HG02798 (cell line): ENCODE measurements at regions not wholly inside any gene's neighbourhood (a gene's known extent, or its start where the extent isn't known, plus 50 kb on each side); places are given as distances from the start of the nearest gene placed in this dataset.

Experiments
- ATAC-seq: cut with Tn5 transposase; IDR thresholded peaks from one replicate; pipeline ENCODE4 v1.9.1; 2021; ENCODE audit warnings: mild to moderate bottlenecking; ENCODE audit not compliant: unreplicated experiment, poor library complexity

DNA sequence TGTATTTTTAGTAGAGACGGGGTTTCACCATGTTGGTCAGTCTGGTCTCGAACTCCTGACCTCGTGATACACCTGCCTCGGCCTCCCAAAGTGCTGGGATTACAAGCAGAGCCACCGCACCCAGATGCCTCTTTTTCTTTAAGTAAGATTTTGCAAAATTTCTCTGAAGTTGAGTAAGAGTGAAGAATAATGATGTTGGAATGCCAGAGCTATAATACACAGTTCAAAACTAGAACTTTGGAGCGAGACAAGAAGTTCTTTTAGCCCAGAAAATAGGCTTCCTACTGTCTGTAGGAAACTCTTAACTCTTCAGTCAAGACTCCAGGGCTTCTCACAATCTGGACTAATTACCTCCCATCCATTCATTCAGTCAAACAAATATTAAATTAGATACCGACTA is 51.4 kb downstream of the MARCHF4 start:
- ATAC-seq, result no peak

DNA sequence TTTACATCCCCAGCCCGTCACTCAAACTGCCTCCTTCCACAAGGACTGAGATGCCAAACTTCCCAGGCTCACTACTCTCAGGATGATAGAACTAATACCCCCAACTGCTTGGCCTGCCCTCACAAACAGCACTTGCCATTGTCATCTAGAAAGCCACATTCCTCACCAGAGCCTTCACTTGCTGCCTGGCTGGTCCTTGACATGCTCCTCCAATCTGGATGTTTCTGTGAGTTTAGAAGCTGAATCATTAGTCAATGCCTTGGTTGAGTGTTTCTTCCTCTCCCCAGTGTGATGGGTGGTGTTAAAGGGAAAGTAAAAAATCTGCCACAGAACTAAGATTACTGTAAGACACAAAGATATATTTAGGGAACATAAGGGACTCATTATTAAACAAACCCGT is 52.5 kb downstream of the MARCHF4 start:
- no peak for ATAC-seq

DNA sequence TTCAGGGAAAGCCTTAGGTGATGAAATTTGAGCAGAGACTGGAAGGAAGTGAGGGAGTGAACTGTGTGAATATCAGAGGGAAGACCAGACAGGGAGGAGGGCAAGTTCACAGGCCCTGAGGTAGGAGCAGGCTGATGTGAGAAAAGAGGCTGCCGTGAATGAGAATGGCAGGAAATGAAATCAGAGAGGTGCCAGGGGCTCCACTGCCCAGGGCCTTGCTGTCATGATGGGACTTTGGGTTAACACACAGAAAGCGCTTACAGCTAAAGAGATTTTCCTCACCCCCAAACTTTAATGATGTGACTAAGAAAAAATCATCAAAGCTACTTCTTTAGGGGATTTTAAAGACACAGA is 53.8 kb downstream of the MARCHF4 start:
- ATAC-seq, result no peak

- ATAC-seq, result no peak
These were observed 54.3 kb downstream of the MARCHF4 start for GRCh38 chr2:216317831-216318520.

DNA sequence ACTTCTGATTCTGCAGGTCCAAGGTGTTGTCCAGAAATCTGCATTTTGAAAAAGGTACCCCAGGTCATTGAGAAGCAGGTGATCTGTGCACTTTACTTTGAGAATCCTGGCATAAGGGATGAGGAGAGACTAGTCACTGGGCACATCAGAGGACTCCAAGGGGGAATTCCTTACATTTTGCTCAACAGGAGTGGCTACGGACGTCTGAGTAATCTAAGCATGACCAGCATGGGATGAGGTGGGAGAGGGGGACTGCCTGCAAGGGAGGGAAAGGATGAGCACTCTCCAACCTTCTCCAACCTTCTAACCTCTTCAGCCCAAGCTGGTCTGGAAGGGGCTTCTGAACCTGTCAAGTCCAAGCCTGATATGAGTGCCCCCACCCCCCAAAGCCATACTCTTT is 55.5 kb downstream of the MARCHF4 start:
- no peak for ATAC-seq

DNA sequence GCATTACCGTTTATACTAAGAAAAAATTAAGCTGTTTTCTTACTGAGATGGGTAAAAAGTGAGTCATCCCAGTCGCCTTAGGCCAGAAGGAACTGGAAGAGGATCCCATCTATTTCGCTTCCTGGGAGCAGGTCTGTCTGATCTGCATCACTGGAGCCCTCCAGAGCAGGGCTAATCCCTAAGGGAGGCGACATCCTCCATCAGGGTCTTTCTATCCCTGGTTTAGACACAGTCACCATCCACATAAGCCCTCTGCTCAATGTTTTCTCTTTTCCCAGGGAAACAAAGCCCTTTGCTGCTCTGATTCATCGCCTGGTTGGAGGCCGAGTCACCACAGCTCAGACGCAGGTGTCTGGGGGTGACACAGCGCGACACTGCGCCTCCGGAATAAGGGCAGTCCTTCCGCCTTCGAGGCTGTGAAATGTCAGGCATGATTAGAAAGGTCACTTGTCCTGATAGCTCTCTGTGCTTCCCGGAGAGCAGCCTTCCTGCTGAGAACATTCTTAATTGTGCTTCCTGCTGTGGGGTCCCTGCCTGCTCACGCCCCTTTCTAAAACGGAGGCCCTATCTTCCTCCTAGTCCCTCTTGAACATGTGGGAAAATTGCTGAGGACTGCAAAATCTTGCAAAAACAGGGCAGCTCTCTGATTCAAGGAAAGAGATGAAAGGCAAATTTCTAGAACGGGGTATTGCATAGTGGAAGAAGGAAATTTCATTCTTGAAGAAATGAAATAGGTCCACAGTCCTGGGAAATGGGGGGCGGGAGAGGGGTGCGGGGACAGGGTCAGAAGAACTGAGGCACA is 56.3 kb downstream of the MARCHF4 start:
- no peak for ATAC-seq

- ATAC-seq, result no peak
These were observed 59.8 kb downstream of the MARCHF4 start for GRCh38 chr2:216312441-216312840.

- ATAC-seq, result no peak
These were observed 63.7 kb downstream of the MARCHF4 start for GRCh38 chr2:216308576-216308975.

DNA sequence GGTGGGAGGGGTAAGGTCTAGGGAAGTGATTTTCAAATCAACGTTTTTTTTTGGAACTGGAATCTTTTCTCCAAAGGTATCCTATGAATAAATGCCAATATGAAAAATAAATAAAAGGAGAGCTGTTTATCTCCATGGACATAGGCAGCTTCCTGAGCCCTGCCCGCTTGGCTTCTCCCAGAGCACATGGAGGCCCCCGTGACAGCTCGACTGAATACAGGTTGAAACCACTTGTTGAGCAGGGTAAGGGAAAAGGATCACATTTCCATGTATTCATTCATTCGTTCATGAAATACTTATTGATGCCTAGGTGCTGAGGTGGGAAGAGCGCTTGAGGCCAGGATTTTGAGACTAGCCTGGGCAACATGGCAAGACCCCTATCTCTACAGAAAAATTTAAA is 64.8 kb downstream of the MARCHF4 start:
- ATAC-seq, result no peak

DNA sequence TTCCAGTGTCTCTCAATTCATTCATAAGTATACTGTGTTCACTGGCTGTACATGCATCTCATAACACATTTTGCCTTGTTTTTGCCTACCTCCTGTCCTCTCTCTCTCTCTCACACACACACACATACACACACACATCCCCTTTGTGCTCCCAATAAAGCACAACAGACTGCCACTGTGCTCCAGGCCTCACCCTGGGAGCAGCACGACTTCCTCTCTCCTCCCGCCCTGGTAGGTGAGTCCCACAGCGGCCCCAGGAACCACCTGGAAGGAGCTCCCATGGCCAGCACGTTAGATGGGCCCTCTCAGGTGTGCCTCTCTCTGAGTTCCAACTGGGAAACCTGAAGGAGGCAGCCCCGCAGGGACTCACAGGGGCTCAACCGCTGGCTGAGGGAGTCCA is 65.4 kb downstream of the MARCHF4 start:
- no peak for ATAC-seq

DNA sequence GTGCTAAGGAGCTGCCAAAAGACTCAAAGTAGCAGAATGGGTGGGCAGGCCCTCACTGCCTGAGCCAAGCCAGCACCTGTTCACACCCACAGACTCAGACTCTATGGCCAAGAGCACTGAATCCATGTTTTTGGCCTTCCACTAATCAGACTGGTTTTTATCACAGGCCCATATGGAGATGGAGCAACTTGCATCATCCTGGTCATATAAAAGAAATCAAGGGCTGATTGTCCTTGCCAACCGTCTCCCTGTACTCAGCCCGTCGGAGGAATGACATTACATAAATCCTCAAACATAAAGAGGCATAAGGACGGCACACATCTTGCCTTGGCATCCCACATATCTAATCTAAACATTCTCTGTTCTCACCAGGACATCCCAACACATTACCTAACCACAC is 66.7 kb downstream of the MARCHF4 start:
- ATAC-seq, result no peak

DNA sequence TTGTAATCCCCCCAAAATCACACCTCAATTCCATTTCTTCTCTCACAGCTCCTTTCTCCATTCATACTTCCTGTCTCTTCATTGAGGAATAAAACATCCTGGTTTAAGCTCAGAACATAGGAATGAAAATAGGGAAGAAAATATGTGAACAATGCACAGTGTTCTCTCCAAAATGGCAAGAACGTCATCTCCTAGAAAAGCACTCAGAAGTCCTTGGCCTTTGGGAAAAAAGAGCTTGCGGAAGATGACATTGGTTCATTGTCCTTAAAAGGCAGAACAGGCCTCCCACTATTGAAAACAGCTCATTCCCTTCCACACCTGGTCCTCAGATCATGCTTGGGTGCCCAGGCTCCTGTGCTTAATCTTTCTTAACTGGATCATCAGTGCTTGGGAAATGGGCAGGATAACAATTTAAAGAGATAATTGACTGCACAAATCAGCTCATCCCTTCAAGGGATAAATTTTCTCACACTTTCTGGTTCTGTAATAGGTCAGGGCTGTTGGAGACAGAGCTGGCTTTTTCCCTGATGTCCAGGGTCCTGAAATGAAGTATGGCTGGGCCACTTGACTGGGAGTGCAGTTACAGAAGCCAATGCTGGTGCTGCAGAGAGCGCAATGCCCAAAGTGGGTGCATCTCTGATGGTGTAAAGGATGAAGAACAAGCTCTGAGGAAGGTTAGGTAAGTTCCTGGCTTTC is 69.2 kb downstream of the MARCHF4 start:
- no peak for ATAC-seq

DNA sequence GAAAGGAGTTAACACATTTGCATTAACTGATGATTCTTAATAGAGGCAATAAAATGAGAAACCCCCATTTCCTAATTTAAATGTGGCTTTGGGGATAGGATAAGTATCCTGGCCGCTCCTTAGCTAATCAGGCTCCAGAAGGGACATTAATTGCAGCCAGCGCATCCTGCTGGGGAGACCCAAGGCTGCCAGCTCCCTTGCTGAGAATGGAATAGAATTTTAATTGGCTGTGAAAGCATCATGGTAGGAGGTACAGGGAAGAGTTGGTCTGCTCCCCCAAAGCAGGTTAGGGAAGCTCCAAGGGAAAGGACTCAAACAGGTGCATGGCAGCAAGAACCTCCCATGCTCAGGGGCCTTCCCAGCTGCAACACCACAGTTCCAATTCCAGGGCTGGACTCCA is 71.4 kb downstream of the MARCHF4 start:
- no peak for ATAC-seq

- ATAC-seq, result no peak
These were observed 72.7 kb downstream of the MARCHF4 start for GRCh38 chr2:216299588-216299987.

DNA sequence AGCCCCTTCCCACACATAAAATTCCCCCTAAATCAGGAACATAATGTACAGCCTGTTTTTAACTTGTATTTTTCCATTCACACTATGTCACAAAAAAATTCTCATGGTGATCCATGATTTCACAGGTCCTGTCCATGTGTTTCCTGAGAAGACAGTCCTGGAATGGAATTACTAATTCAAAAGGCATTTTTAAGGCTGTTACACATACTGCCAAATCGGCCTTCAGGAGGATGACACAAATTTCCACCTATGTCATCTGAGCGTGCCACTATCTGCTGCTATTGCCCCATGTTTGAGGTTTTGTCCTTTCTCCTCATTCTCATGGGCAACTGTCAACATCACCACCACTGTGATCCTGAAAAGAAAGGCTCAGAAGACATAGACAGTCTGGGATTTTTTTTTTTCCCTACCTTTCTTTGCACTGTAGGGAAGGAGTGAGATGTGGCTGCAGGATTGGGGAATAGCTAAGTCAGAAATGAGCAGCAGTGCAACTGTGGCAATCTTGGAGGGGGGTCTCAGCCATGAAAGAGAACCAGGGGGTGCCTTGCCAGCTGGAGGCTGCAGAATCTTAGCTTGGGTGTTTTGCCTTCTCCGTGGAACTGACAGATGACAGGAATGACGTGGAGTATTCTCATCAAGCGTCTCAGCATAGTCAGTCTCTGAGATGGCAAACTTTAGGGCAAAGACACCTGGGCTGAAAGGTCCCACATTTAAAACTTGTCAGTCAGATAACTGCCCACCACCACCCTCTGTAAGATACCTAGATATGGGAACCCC is 73.4 kb downstream of the MARCHF4 start:
- ATAC-seq, result no peak

DNA sequence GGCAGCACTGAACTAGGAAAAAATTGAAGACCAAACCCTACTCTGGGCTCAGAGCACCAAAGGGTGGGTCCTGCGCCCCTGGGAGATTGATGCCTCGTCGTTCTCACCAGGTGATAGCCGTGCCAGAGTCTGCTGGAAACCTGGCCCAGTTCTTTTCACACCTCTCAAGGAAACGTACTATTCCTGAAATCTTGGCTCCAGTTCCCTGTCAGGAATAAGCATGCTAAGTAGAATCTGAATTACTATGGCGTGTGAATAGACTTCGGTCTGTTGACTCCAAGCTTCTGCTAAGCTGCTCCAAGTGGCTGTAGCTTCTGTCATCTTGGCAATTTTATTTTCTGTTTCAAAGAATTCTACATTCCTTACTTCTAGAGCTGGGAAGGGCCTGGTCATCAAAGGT is 75.4 kb downstream of the MARCHF4 start:
- ATAC-seq, result no peak

GRCh38 chr2:216294305-216294704 is 78.0 kb downstream of the MARCHF4 start:
- ATAC-seq, result no peak

DNA sequence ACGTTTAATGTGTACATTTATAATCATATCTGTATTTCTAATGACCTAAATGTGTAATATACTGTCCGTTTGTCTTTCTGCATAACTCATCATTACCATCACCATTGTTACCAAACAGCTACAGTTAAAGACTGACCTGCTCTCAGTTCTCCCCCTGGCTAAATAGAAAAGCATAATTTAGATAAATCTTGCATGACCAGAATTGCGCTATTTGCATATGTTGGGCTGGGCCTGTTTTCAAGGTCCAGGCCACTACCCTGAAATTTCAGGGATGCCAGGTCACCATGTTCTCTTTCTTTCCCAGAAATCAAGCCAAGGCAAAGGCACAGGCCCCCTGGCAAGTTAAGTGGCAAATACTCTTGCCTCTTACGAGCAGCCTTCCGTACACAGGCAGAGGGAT is 78.4 kb downstream of the MARCHF4 start:
- no peak for ATAC-seq

DNA sequence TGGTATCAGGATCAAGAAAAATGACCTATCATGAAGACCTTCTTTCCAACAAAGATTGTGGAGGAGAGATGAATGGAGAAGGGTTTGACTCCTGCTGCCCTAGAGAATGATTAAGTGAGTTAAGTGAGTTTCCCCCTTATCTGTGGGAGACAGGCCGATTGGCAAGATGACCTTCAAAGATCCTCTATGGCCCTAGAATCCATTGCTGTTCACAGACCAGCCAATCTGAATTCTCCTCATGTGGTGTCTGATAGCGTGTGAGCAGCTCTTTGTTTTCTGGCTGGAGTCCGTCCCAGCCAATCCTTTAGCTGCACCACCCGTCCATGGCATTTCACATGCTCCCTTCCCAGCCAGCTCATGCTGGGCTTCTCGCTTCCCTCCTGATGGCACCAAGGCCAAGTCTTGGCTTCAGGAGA is 79.4 kb downstream of the MARCHF4 start:
- no peak for ATAC-seq

DNA sequence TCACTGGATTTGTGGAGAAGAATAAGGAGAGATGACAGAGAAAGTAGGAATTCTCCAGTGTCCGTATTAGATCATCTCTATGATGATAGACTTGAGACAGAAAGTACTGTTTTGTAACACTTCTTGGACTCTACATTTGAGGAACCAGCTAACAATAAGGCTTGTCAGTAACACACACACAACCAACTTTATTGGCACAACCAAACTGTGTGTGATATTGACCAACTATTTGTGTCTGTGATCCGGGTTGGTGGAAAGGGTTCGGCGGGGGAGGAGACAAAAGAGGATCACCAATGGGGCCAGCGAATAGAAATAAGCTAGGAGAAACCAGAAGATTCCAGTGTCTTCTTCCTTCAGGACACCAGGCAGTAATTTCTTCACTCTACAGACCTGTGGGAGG is 79.8 kb downstream of the MARCHF4 start:
- ATAC-seq, result no peak

DNA sequence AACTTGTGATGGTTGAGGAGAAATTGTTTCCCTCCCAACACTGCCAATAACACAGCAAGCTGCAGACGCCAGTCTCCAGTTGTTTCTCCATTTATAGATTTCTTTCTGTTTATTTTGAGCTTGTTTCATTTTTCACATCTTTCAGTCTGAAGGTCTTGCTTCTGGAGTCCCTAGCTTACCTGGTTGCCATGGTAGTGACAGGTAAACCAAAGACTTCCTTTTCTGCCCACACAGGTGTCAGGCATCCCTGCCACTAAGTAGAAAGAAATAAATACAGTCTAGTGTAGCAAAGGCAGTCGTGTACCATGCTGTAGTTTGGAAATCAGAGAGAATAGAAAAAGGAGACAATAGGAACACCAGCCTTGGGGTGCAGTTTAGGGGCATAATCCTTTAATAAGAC is 82.8 kb downstream of the MARCHF4 start:
- no peak for ATAC-seq
